ENCODE measurements at regions not wholly inside any gene's neighbourhood (a gene's known extent, or its start where the extent isn't known, plus 50 kb on each side); places are given as distances from the start of the nearest gene placed in this dataset.

- TF ChIP-seq EZH2 (IDR thresholded peaks at IDR 0.05; ENCODE audit: insufficient read depth, poor library complexity, severe bottlenecking) (no peak), EZH2phosphoT487 (IDR thresholded peaks at IDR 0.05; ENCODE audit: insufficient read depth, low read depth) (no peak)
These were observed 113.9 kb downstream of the SEC61B start for GRCh38 chr9:99336005-99336404.
